Astrocyte (in vitro differentiated cells and primary cell): ENCODE measurements at regions not wholly inside any gene's neighbourhood (a gene's known extent, or its start where the extent isn't known, plus 50 kb on each side); places are given as distances from the start of the nearest gene placed in this dataset.
A peak's percentile ranks its signal among the peaks of the same experiment; 100 is the strongest.

Experiments
- DNase-seq: peaks from one replicate; pipeline ENCODE4 v3.0.0-alpha.2; 2010; ENCODE audit warnings: low read depth
- FAIRE-seq: peaks from 2 replicates; lab custom pipeline; 2011; peaks lifted over from hg19 to GRCh38; lab: Jason Lieb, UNC
- H2AFZ ChIP-seq: 2 replicates; pipeline ENCODE4 v1.6.0; 2012; ENCODE audit warnings: low read depth, low read length, inconsistent platforms
- H3K27ac ChIP-seq: 2 replicates; pipeline ENCODE4 v1.5.1; 2011; ENCODE audit warnings: low read depth, low read length, inconsistent platforms
- H3K27me3 ChIP-seq: 2 replicates; pipeline ENCODE4 v1.6.0; 2011; ENCODE audit warnings: low read length, inconsistent platforms; ENCODE audit not compliant: insufficient read depth
- H3K36me3 ChIP-seq: 2 replicates; pipeline ENCODE4 v1.5.1; 2011; ENCODE audit warnings: low read length, inconsistent platforms; ENCODE audit not compliant: insufficient read depth
- H3K4me1 ChIP-seq: 2 replicates; pipeline ENCODE4 v1.5.1; 2011; ENCODE audit warnings: low read length, inconsistent platforms; ENCODE audit not compliant: insufficient read depth
- H3K4me2 ChIP-seq: 2 replicates; pipeline ENCODE4 v1.6.0; 2012; ENCODE audit warnings: low read length, inconsistent platforms
- H3K4me3 ChIP-seq: 2 replicates; pipeline ENCODE4 v1.5.1; 2011; ENCODE audit warnings: low read depth, mild to moderate bottlenecking, low read length, inconsistent platforms; ENCODE audit not compliant: insufficient read depth
- H3K79me2 ChIP-seq: 2 replicates; pipeline ENCODE4 v1.6.0; 2012; ENCODE audit warnings: mild to moderate bottlenecking, low read length, inconsistent platforms; ENCODE audit not compliant: insufficient read depth
- H3K9ac ChIP-seq: 2 replicates; pipeline ENCODE4 v1.6.0; 2012; ENCODE audit warnings: mild to moderate bottlenecking, low read length, inconsistent platforms
- H3K9me3 ChIP-seq: 2 replicates; pipeline ENCODE4 v1.5.1; 2012; ENCODE audit warnings: low read depth, mild to moderate bottlenecking, low read length, inconsistent platforms; ENCODE audit not compliant: insufficient read depth
- H4K20me1 ChIP-seq: 2 replicates; pipeline ENCODE4 v1.6.0; 2012; ENCODE audit warnings: low read length, inconsistent platforms; ENCODE audit not compliant: insufficient read depth
- H3K27ac Mint-ChIP-seq: one replicate; pipeline ENCODE4 v1.8.0; 2021; ENCODE audit warnings: mild to moderate bottlenecking, mixed read lengths; ENCODE audit not compliant: unreplicated experiment
- H3K27me3 Mint-ChIP-seq: one replicate; pipeline ENCODE4 v1.8.0; 2021; ENCODE audit warnings: low read depth, mixed read lengths; ENCODE audit not compliant: unreplicated experiment
- H3K36me3 Mint-ChIP-seq: one replicate; pipeline ENCODE4 v1.8.0; 2021; ENCODE audit warnings: low read depth, mixed read lengths; ENCODE audit not compliant: unreplicated experiment
- H3K4me1 Mint-ChIP-seq: one replicate; pipeline ENCODE4 v1.8.0; 2021; ENCODE audit warnings: low read depth, mixed read lengths; ENCODE audit not compliant: unreplicated experiment
- H3K4me3 Mint-ChIP-seq: one replicate; pipeline ENCODE4 v1.8.0; 2021; ENCODE audit warnings: mild to moderate bottlenecking, moderate library complexity, mixed read lengths; ENCODE audit not compliant: unreplicated experiment
- H3K9me3 Mint-ChIP-seq: one replicate; pipeline ENCODE4 v1.8.0; 2021; ENCODE audit warnings: mild to moderate bottlenecking, mixed read lengths; ENCODE audit not compliant: unreplicated experiment
- CTCF ChIP-seq: IDR thresholded peaks from 2 replicates; pipeline ENCODE4 v1.5.1; 2011; ENCODE audit warnings: low read depth, mild to moderate bottlenecking, inconsistent platforms, low read length, moderate library complexity; ENCODE audit not compliant: insufficient read depth
- EZH2 ChIP-seq: IDR thresholded peaks from 2 replicates; pipeline ENCODE4 v1.6.1; 2012; ENCODE audit warnings: mild to moderate bottlenecking, low read length, inconsistent platforms; ENCODE audit not compliant: insufficient read depth

- Mint-ChIP-seq H3K9me3 (no peaks in the 10 kb centered on the region), H3K27ac (no peak overlapping the region), H3K4me3 (no peak overlapping the region), H3K4me1 (no peaks in the 10 kb centered on the region), H3K27me3 (peaks cover 45% of the 10 kb centered on the region), H3K36me3 (no peaks in the 10 kb centered on the region)
- Histone ChIP-seq H4K20me1 (peaks cover 7% of the 10 kb centered on the region), H3K4me1 (no peaks in the 10 kb centered on the region), H3K9me3 (no peaks in the 10 kb centered on the region), H3K4me3 (no peak overlapping the region), H2AFZ (no peak overlapping the region), H3K4me2 (no peak overlapping the region), H3K9ac (no peak overlapping the region), H3K36me3 (no peaks in the 10 kb centered on the region), H3K79me2 (no peaks in the 10 kb centered on the region), H3K27ac (no peak overlapping the region), H3K27me3 (peaks cover 22% of the 10 kb centered on the region)
- DNase-seq (no peak), FAIRE-seq (no peak)
- TF ChIP-seq CTCF (no peak), EZH2 (no peak)
Observed at GRCh38 chr1:204803607-204804006, 67.1 kb upstream of the NFASC start.

- H3K9me3 Mint-ChIP-seq = no peaks in the 10 kb centered on the region
- Histone ChIP-seq H3K4me3 (peak overlapping the region; percentile 60), H3K27me3 (peaks cover 22% of the 10 kb centered on the region), H3K9ac (peak overlapping the region; percentile 50), H3K27ac (no peak overlapping the region), H3K36me3 (no peaks in the 10 kb centered on the region), H2AFZ (peak overlapping the region; percentile 90), H3K9me3 (no peaks in the 10 kb centered on the region), H3K4me1 (no peaks in the 10 kb centered on the region), H4K20me1 (peaks cover 7% of the 10 kb centered on the region), H3K79me2 (no peaks in the 10 kb centered on the region), H3K4me2 (peak overlapping the region; percentile 95)
- no peak for FAIRE-seq
- peak; percentile 26 for DNase-seq
- H3K4me3 Mint-ChIP-seq = peak overlapping the region; percentile 92
- no peaks in the 10 kb centered on the region for H3K36me3 Mint-ChIP-seq
- no peak overlapping the region for H3K27ac Mint-ChIP-seq
- H3K4me1 Mint-ChIP-seq = no peaks in the 10 kb centered on the region
- peaks cover 20% of the 10 kb centered on the region for H3K27me3 Mint-ChIP-seq
- no peak for TF ChIP-seq EZH2
- peak; percentile 97 for TF ChIP-seq CTCF
Observed at GRCh38 chr1:204806943-204807687, 63.5 kb upstream of the NFASC start.

- Histone ChIP-seq H2AFZ (no peak overlapping the region), H3K36me3 (no peaks in the 10 kb centered on the region), H3K4me2 (no peak overlapping the region), H3K4me1 (no peaks in the 10 kb centered on the region), H3K9me3 (no peaks in the 10 kb centered on the region), H3K27ac (no peak overlapping the region), H3K9ac (no peak overlapping the region), H3K4me3 (no peak overlapping the region), H3K27me3 (peaks cover 19% of the 10 kb centered on the region), H3K79me2 (no peaks in the 10 kb centered on the region), H4K20me1 (peaks cover 7% of the 10 kb centered on the region)
- Mint-ChIP-seq H3K4me3 (no peak overlapping the region), H3K27me3 (peaks cover 18% of the 10 kb centered on the region), H3K36me3 (no peaks in the 10 kb centered on the region), H3K9me3 (no peaks in the 10 kb centered on the region), H3K4me1 (no peaks in the 10 kb centered on the region), H3K27ac (no peak overlapping the region)
- FAIRE-seq (no peak), DNase-seq (no peak)
- TF ChIP-seq EZH2 (no peak), CTCF (no peak)
Observed at GRCh38 chr1:204809488-204809887, 61.2 kb upstream of the NFASC start.
